Activated T-helper 1 cell treated with anti-CD3 and anti-CD28 coated beads, Interleukin-12 subunit alpha, Interleukin-12 subunit beta, Interleukin-2, Interleukin-4 antibody, amounts not matched to agents 30 ng/mL and 10 ng/mL and 1 ng/mL, durations not matched to agents 14 hours and 24 hours and 36 hours (primary cell): ENCODE measurements at regions not wholly inside any gene's neighbourhood (a gene's known extent, or its start where the extent isn't known, plus 50 kb on each side); places are given as distances from the start of the nearest gene placed in this dataset.

Source experiments
- DNase-seq: peaks from one replicate; pipeline ENCODE4 v3.0.0; 2021; ENCODE audit warnings: low spot score
- H3K27ac Mint-ChIP-seq: one replicate; pipeline ENCODE4 v1.8.0; 2021; ENCODE audit warnings: mild to moderate bottlenecking, mixed read lengths
- H3K27me3 Mint-ChIP-seq: one replicate; pipeline ENCODE4 v1.8.0; 2022; ENCODE audit warnings: mild to moderate bottlenecking, moderate library complexity, mixed read lengths; ENCODE audit not compliant: insufficient read depth
- H3K36me3 Mint-ChIP-seq: one replicate; pipeline ENCODE4 v1.8.0; 2021; ENCODE audit warnings: low read depth, mixed read lengths
- H3K4me1 Mint-ChIP-seq: one replicate; pipeline ENCODE4 v1.8.0; 2021; ENCODE audit warnings: low read depth, mixed read lengths
- H3K4me3 Mint-ChIP-seq: one replicate; pipeline ENCODE4 v1.8.0; 2021; ENCODE audit warnings: mild to moderate bottlenecking, moderate library complexity, mixed read lengths
- H3K9me3 Mint-ChIP-seq: one replicate; pipeline ENCODE4 v1.8.0; 2021; ENCODE audit warnings: mixed read lengths
- intact Hi-C: fragments of 100-400 bp; cut with micrococcal nuclease; formaldehyde crosslinking; loops from one replicate; pipeline ENCODE4 v1.15.1; 2024

DNA sequence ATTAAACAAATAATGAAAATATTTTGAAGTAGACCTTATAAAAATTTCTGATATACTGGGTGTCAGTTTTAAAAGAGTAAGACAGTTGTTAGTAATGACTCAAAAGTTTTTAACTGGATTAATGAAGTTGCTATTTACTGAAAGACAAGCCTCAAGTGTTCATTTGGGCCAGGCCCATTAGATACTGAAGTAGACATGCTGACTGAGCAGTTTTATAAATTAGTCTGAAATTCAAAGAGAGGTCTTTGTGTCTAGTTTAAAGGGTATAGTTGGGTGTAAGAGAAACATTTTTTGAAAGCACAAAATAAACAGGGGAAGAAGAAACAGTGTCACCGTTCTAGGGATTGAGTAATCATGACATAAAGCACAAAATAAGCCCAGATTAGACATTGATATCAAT lies 1577.2 kb downstream of the AMY1C start:
- peaks cover 24% of the 10 kb centered on the region for H3K9me3 Mint-ChIP-seq
- H3K4me3 Mint-ChIP-seq, result no peak overlapping the region
- H3K36me3 Mint-ChIP-seq, result no peaks in the 10 kb centered on the region
- no peak for DNase-seq
- H3K4me1 Mint-ChIP-seq, result no peaks in the 10 kb centered on the region
- H3K27me3 Mint-ChIP-seq, result no peaks in the 10 kb centered on the region
- no peak overlapping the region for H3K27ac Mint-ChIP-seq
- intact Hi-C loops, result no loop called here

DNA sequence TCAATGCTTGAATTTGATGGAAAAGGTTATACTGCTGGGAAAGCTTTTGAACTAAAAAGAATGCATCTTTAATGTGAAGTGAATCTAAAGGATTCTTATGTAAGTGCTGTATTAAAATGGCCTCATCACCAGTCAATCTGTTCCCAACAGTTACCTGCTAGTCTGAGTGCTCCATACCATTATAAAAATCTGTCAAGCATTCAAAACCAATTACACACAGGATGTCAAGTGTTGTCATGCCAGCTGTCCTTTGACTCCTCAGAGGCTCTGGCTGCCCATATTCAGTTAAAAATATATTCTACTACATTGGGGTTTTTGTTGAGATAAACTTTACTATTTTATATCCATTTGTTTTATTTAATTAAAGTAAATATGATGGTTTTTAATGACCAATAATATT lies 1587.7 kb downstream of the AMY1C start:
- intact Hi-C loops, result no loop called here
- H3K4me1 Mint-ChIP-seq, result no peaks in the 10 kb centered on the region
- H3K27me3 Mint-ChIP-seq, result no peaks in the 10 kb centered on the region
- H3K27ac Mint-ChIP-seq, result no peak overlapping the region
- H3K4me3 Mint-ChIP-seq, result no peak overlapping the region
- H3K36me3 Mint-ChIP-seq, result no peaks in the 10 kb centered on the region
- DNase-seq, result no peak
- no peaks in the 10 kb centered on the region for H3K9me3 Mint-ChIP-seq

DNA sequence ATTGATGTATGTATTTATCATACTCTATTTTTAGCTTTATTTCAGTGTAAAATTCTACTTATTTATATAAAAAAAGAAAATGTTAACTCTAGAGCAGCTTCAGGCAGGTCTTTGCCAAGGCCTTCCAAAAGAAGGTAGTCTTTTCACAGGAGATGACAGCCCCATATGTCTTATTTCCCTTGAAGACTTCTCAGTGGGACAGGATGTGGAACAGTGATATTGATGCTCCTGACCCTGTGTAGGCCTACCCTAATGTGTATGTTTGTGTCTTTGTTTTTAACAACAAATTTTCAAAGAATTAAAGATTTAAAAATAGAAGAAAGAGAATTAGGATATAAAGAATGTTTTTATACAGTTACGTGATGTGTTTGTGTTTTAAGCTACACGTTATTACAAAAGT lies 1593.6 kb downstream of the AMY1C start:
- peaks cover 10% of the 10 kb centered on the region for H3K9me3 Mint-ChIP-seq
- intact Hi-C loops, result no loop called here
- no peak overlapping the region for H3K27ac Mint-ChIP-seq
- H3K4me3 Mint-ChIP-seq, result no peak overlapping the region
- H3K4me1 Mint-ChIP-seq, result no peaks in the 10 kb centered on the region
- no peaks in the 10 kb centered on the region for H3K36me3 Mint-ChIP-seq
- DNase-seq, result no peak
- H3K27me3 Mint-ChIP-seq, result no peaks in the 10 kb centered on the region

DNA sequence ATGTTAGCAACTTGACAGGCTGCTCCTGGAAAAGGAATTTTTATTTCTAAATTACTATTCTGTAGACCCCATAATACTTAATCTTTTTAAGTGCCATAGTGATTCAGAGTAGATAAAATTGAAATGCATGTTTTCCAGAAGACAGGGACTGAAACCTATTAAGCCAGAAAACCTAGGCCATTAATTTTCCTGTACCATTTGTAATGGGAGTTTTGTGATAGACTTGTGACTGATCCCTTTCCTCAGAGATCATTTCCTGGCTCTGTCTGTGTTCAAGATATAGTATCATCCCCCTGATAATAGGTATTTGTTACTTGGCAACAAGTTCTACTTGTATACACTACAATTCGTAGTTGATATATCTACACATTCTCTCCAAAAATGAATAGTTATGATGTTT lies 1609.8 kb downstream of the AMY1C start:
- Mint-ChIP-seq H3K4me3 (no peak overlapping the region), H3K4me1 (no peaks in the 10 kb centered on the region), H3K27ac (no peak overlapping the region), H3K27me3 (no peaks in the 10 kb centered on the region), H3K9me3 (peaks cover 5% of the 10 kb centered on the region), H3K36me3 (no peaks in the 10 kb centered on the region)
- no peak for DNase-seq
- intact Hi-C loops, result no loop called here

DNA sequence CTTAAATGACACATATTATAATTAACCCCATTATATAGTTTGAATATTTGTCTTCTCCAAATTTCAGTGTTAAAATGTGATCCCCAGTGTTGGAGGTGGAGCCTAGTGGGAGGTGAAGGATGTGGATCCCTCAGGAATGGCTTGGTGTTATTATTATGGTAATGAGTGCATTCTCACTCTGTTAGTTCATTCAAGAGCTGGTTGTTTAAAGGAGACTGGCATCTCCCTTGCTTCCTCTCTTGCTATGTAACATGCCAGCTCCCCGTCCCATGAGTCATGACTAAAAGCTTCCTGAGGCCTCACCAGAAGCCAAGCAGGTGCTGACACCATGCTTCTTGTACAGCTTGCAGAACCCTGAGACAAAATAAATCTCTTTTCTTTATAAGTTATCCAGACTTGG lies 1612.7 kb downstream of the AMY1C start:
- H3K4me1 Mint-ChIP-seq, result no peaks in the 10 kb centered on the region
- DNase-seq, result no peak

DNA sequence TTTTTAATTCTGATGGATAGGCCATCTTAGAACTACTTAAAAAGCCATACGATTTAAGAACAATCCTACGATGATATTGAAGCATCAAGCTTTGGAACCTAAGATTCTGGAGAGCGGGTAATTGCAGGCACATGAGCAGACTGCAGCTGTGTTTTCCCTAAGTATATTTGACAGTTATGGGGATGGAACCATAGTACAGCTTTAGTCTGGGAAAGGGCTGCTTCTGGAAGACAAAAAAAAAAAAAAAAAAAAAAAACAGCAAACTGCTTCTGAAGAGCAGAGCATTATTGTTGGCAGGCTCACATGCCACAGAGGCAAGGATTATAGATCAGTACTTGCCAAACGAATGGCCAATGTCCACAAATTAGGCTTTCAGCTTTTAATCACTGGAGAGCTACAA lies 1618.7 kb downstream of the AMY1C start:
- Mint-ChIP-seq H3K9me3 (peaks cover 7% of the 10 kb centered on the region), H3K4me1 (no peaks in the 10 kb centered on the region), H3K27me3 (no peaks in the 10 kb centered on the region), H3K4me3 (no peak overlapping the region), H3K36me3 (no peaks in the 10 kb centered on the region), H3K27ac (no peak overlapping the region)
- intact Hi-C loops, result no loop called here
- no peak for DNase-seq

More for the DNA sequence above, 1612.7 kb downstream of the AMY1C start:
- H3K27me3 Mint-ChIP-seq, result no peaks in the 10 kb centered on the region
- H3K4me3 Mint-ChIP-seq, result no peak overlapping the region
- peaks cover 8% of the 10 kb centered on the region for H3K9me3 Mint-ChIP-seq
- no peaks in the 10 kb centered on the region for H3K36me3 Mint-ChIP-seq
- H3K27ac Mint-ChIP-seq, result no peak overlapping the region
- intact Hi-C loops, result no loop called here

DNA sequence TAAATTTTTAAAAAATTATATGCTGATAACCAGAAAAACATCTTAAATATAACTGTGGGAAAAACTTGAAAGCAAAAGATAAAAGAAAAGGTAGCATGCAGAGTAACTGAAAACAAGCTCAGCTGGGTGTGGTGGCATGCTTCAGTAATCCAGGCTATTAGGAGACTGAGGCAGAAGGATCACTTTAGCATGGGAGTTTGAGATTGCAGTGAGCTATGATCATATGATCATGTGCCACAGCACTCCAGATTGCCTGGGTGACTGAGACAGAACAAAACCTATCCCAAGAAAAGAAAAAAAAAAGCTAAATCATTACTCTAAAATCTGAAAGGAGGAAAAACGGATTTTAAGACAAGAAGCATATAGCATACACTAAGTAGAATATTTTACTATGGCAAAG lies 1624.0 kb downstream of the AMY1C start:
- intact Hi-C loops, result no loop called here
- H3K36me3 Mint-ChIP-seq, result no peaks in the 10 kb centered on the region
- no peak for DNase-seq
- no peaks in the 10 kb centered on the region for H3K27me3 Mint-ChIP-seq
- H3K4me3 Mint-ChIP-seq, result no peak overlapping the region
- peaks cover 4% of the 10 kb centered on the region for H3K9me3 Mint-ChIP-seq
- H3K27ac Mint-ChIP-seq, result no peak overlapping the region
- H3K4me1 Mint-ChIP-seq, result no peaks in the 10 kb centered on the region

DNA sequence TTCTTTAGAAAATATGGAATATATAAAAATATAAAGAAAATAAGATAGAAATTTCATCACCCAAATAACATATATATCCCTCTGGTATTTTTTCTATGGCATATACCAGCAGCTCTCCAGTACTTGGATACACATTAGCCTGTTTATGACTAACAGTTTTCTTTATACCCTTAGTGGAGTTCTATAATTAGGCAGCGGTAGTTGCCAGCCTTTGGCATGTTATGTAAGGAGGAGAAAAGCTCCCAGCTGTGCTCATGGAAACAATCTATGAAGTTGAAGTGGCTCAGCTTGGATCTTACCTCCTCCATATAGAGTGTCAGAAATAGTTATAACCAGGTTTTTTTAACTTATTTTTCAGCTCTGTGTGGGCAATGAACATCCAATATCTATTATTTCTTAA lies 1636.8 kb downstream of the AMY1C start:
- intact Hi-C loops, result no loop called here
- no peaks in the 10 kb centered on the region for H3K36me3 Mint-ChIP-seq
- H3K4me1 Mint-ChIP-seq, result no peaks in the 10 kb centered on the region
- no peak for DNase-seq
- H3K4me3 Mint-ChIP-seq, result no peak overlapping the region
- peaks cover 32% of the 10 kb centered on the region for H3K9me3 Mint-ChIP-seq
- no peak overlapping the region for H3K27ac Mint-ChIP-seq
- H3K27me3 Mint-ChIP-seq, result no peaks in the 10 kb centered on the region

DNA sequence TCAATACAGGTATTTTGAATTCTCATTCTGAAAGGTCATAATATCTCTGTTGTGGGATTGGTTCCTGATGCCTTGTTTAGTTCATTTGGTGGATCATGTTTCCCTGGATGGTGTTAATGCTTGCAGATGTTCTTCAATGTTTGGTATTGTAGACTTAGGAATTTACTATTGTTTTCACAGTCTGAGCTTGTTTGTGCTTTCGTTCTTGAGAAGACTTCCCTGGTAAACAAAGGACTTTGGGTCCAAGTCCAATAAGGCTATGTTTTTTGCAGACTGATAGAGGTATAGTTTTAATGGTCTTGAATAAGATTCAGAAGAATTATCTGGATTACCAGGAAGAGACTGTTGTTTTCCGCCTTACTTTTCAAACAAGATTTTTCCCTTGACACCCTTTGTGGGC lies 1646.3 kb downstream of the AMY1C start:
- Mint-ChIP-seq H3K27ac (no peak overlapping the region), H3K9me3 (peaks cover 12% of the 10 kb centered on the region), H3K27me3 (no peaks in the 10 kb centered on the region), H3K36me3 (no peaks in the 10 kb centered on the region), H3K4me1 (no peaks in the 10 kb centered on the region), H3K4me3 (no peak overlapping the region)
- no peak for DNase-seq
- intact Hi-C loops, result no loop called here

DNA sequence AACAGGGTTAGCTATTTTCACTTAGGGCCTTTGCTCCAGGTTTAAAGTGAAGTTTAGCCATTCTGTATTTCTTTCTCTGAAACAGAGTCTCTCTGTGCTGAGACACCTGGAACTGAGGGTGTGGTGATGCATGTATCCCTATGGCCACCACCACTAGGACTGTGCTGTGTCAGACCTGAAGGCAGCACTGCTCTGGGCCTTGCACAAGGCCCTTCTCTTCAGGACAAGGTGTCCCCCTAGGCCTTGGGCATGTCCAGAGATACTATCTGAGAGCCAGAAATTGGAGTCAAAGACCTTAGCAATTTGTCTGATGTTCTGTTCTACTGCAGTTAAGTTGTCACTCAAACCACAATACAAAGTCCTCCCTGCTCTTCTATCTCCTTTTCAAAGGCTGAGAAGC lies 1649.2 kb downstream of the AMY1C start:
- no peak overlapping the region for H3K4me3 Mint-ChIP-seq
- peaks cover 8% of the 10 kb centered on the region for H3K9me3 Mint-ChIP-seq
- H3K4me1 Mint-ChIP-seq, result no peaks in the 10 kb centered on the region
- no peaks in the 10 kb centered on the region for H3K27me3 Mint-ChIP-seq
- intact Hi-C loops, result no loop called here
- H3K36me3 Mint-ChIP-seq, result no peaks in the 10 kb centered on the region
- H3K27ac Mint-ChIP-seq, result no peak overlapping the region
- DNase-seq, result no peak

DNA sequence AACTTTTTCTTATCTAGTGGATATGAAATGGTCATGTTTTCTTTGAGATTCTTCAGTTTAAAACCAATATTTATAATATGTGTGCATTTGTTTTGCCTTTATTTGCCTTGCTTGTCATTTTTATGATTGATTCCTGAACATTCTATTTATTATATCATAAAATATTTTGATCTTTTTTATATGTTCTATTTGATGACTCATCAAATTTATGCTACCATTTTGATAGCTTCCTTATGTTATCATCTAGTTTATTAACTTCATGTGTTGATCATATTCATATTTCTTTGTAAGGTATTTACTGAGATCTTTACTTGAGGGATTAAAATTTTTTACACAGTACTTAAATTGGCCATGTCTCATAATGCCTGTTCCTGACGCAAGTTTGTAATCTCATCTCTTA lies 1650.0 kb downstream of the AMY1C start:
- intact Hi-C loops, result no loop called here
- Mint-ChIP-seq H3K27me3 (no peaks in the 10 kb centered on the region), H3K4me1 (no peaks in the 10 kb centered on the region), H3K9me3 (peaks cover 3% of the 10 kb centered on the region), H3K36me3 (no peaks in the 10 kb centered on the region), H3K27ac (no peak overlapping the region), H3K4me3 (no peak overlapping the region)
- DNase-seq, result no peak

DNA sequence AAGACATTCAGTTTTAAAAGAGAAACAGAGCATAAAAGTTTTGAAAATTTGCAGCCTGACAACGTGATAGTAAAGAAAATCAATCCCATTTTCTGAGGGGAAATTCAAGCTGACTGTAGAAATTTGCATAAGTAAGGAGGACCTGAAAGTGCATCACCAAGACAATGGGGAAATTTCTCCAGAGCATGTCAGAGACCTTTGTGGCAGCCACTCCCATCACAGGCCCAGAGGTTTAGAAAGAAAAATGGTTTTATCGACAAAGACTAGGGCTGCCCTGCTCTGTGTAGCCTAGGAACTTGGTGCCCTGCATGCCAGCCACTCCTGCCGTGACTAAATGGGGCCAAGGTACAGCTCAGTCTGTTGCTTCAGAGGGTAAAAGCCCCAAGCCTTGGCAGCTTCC lies 1640.2 kb upstream of the PRMT6 start:
- H3K9me3 Mint-ChIP-seq, result peaks cover 18% of the 10 kb centered on the region
- no peak overlapping the region for H3K27ac Mint-ChIP-seq
- no peaks in the 10 kb centered on the region for H3K36me3 Mint-ChIP-seq
- H3K4me1 Mint-ChIP-seq, result no peaks in the 10 kb centered on the region
- no peak for DNase-seq
- no peaks in the 10 kb centered on the region for H3K27me3 Mint-ChIP-seq
- intact Hi-C loops, result no loop called here
- H3K4me3 Mint-ChIP-seq, result no peak overlapping the region

DNA sequence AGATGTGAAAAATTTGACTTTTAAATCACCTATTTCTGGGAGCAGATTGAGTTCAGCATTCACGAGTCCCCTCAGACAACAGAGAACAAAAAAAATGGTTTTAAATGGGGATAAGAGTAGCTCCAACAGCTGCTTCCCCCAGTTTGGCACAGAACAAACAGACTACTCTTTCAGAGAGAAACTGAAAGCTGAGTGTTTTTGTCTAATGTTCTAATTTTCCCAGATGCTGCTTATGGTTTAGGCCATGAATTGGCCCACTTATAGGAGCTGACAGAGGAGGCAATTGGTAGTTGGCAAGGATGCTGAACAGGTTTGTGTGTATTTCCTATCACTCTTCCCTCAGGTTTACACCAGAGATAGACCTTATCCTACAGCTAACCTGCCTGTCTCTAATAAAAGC lies 1637.4 kb upstream of the PRMT6 start:
- Mint-ChIP-seq H3K27ac (no peak overlapping the region), H3K9me3 (peaks cover 18% of the 10 kb centered on the region)

DNA sequence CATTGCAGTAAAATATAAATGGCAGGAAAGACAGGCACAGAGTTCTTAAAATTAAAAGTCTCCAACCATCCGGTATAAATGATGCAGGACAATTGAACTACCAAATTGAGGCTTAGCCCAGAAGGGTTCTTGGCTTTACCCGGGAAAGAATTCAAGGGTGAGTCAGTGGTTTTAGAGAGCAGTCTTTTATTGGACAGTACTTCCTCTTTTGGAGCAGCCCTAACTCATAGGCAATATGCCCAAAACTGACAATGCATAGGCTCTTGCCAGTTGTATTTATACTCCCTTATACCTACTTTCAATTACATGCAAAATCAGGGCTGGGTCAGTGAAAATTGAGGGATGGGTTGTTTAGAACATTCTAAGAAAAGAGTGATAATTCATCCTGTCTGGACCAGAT lies 1628.9 kb upstream of the PRMT6 start:
- intact Hi-C loops, result no loop called here
- Mint-ChIP-seq H3K36me3 (no peaks in the 10 kb centered on the region), H3K27me3 (no peaks in the 10 kb centered on the region), H3K4me1 (no peaks in the 10 kb centered on the region), H3K4me3 (no peak overlapping the region), H3K27ac (no peak overlapping the region), H3K9me3 (no peaks in the 10 kb centered on the region)
- DNase-seq, result no peak

More for the DNA sequence above, 1637.4 kb upstream of the PRMT6 start:
- H3K36me3 Mint-ChIP-seq, result no peaks in the 10 kb centered on the region
- no peak for DNase-seq
- H3K27me3 Mint-ChIP-seq, result no peaks in the 10 kb centered on the region
- intact Hi-C loops, result no loop called here
- H3K4me3 Mint-ChIP-seq, result no peak overlapping the region
- H3K4me1 Mint-ChIP-seq, result no peaks in the 10 kb centered on the region
